ENCODE measurements at regions not wholly inside any gene's neighbourhood (a gene's known extent, or its start where the extent isn't known, plus 50 kb on each side); places are given as distances from the start of the nearest gene placed in this dataset.
"Not testable (repeated sequence)": the region's sequence is repeated elsewhere in the genome, so short reads cannot be mapped to it uniquely, and the experiment has no call there.

- H3K27ac ChIP-seq = no peak overlapping the region
- H3K27me3 ChIP-seq = no peaks in the 10 kb centered on the region
- no peak overlapping the region for H3K4me3 ChIP-seq
- no peak for ATAC-seq
- 64% methylated on average over 1 of the region's 1 CpG; no CpG with 5 or more reads in 1 of the 2 donors for WGBS, 2 donors (ENCODE audit: low coverage in 1 of 2)
- H3K4me1 ChIP-seq = no peaks in the 10 kb centered on the region
- no peaks in the 10 kb centered on the region for H3K36me3 ChIP-seq
- no peak for TF ChIP-seq EP300 (IDR thresholded peaks at IDR 0.05)
- TF ChIP-seq POLR2AphosphoS5 (IDR thresholded peaks at IDR 0.05) = no peak
- TF ChIP-seq POLR2A (IDR thresholded peaks at IDR 0.05) = no peak
- TF ChIP-seq CTCF (IDR thresholded peaks at IDR 0.05) = no peak
- no peaks in the 10 kb centered on the region for H3K9me3 ChIP-seq
These were observed 211.5 kb upstream of the TP63 start for GRCh38 chr3:189419683-189420082.

GRCh38 chr3:189424922-189425321, 206.3 kb upstream of the TP63 start:
- Histone ChIP-seq H3K36me3 (no peaks in the 10 kb centered on the region), H3K9me3 (no peaks in the 10 kb centered on the region), H3K4me3 (no peak overlapping the region), H3K27ac (no peak overlapping the region), H3K27me3 (no peaks in the 10 kb centered on the region), H3K4me1 (no peaks in the 10 kb centered on the region)
- WGBS, 2 donors (ENCODE audit: low coverage in 1 of 2) = 77 to 94% methylated on average over 2 of the region's 2 CpGs
- no peak for ATAC-seq
- TF ChIP-seq POLR2AphosphoS5 (IDR thresholded peaks at IDR 0.05) (no peak), POLR2A (IDR thresholded peaks at IDR 0.05) (no peak), EP300 (IDR thresholded peaks at IDR 0.05) (no peak), CTCF (IDR thresholded peaks at IDR 0.05) (no peak)

- Histone ChIP-seq H3K36me3 (no peaks in the 10 kb centered on the region), H3K27me3 (no peaks in the 10 kb centered on the region), H3K9me3 (peaks cover 0 to 10% (median 0%) of the 10 kb centered on the region in 3 donors), H3K4me1 (no peaks in the 10 kb centered on the region), H3K27ac (no peak overlapping the region), H3K4me3 (no peak overlapping the region)
- 38 to 50% methylated on average over 1 of the region's 1 CpG for WGBS, 2 donors (ENCODE audit: low coverage in 1 of 2)
- no peak for ATAC-seq
- TF ChIP-seq POLR2A (IDR thresholded peaks at IDR 0.05) (no peak), POLR2AphosphoS5 (IDR thresholded peaks at IDR 0.05) (no peak), EP300 (IDR thresholded peaks at IDR 0.05) (no peak), CTCF (IDR thresholded peaks at IDR 0.05) (no peak)
These were observed 202.2 kb upstream of the TP63 start for GRCh38 chr3:189429019-189429418.

- no peak overlapping the region for H3K27ac ChIP-seq
- ATAC-seq = no peak
- TF ChIP-seq POLR2A (IDR thresholded peaks at IDR 0.05) (no peak), POLR2AphosphoS5 (IDR thresholded peaks at IDR 0.05) (no peak), CTCF (IDR thresholded peaks at IDR 0.05) (no peak), EP300 (IDR thresholded peaks at IDR 0.05) (no peak)
- 100% methylated on average over 1 of the region's 2 CpGs; no CpG with 5 or more reads in 1 of the 2 donors for WGBS, 2 donors (ENCODE audit: low coverage in 1 of 2)
- H3K4me1 ChIP-seq = no peaks in the 10 kb centered on the region
- no peak overlapping the region for H3K4me3 ChIP-seq
- no peaks in the 10 kb centered on the region for H3K36me3 ChIP-seq
- H3K27me3 ChIP-seq = no peaks in the 10 kb centered on the region
- peaks cover 0 to 10% (median 0%) of the 10 kb centered on the region in 3 donors for H3K9me3 ChIP-seq
These were observed 201.0 kb upstream of the TP63 start for GRCh38 chr3:189430166-189430565.

GRCh38 chr3:189442257-189442656, 188.9 kb upstream of the TP63 start:
- H3K36me3 ChIP-seq, H3K27ac ChIP-seq, H3K27me3 ChIP-seq, H3K4me3 ChIP-seq, H3K4me1 ChIP-seq, ATAC-seq, H3K9me3 ChIP-seq: not testable (repeated sequence)
- 86 to 94% methylated on average over 9 to 10 of the region's 10 CpGs for WGBS, 2 donors (ENCODE audit: low coverage in 1 of 2)

All from gastroesophageal sphincter (tissue), 4 donors.